Kidney tubule cell (primary cell): ENCODE measurements at regions not wholly inside any gene's neighbourhood (a gene's known extent, or its start where the extent isn't known, plus 50 kb on each side); places are given as distances from the start of the nearest gene placed in this dataset.

Experiments used
- DNase-seq: peaks from one replicate; pipeline ENCODE4 v3.0.0-alpha.2; 2018; ENCODE audit warnings: low spot score

GRCh38 chr15:85847031-85847430 lies 52.3 kb upstream of the KLHL25 start:
- no peak for DNase-seq

- no peak for DNase-seq
Observed at GRCh38 chr15:85849946-85850345, 55.2 kb upstream of the KLHL25 start.

- no peak for DNase-seq
Observed at GRCh38 chr15:85852969-85853368, 58.2 kb upstream of the KLHL25 start.

- DNase-seq = peak; percentile 55
Observed at GRCh38 chr15:85854345-85855097, 59.8 kb upstream of the KLHL25 start.

GRCh38 chr15:85858586-85859375 lies 64.1 kb upstream of the KLHL25 start:
- DNase-seq = peak; percentile 69

- DNase-seq = no peak
Observed at GRCh38 chr15:85859671-85860070, 64.9 kb upstream of the KLHL25 start.

- DNase-seq = no peak
Observed at GRCh38 chr15:85860394-85861161, 65.9 kb upstream of the KLHL25 start.

GRCh38 chr15:85865070-85865684 lies 70.5 kb upstream of the KLHL25 start:
- DNase-seq = peak; percentile 40

GRCh38 chr15:85867250-85867649 lies 72.5 kb upstream of the KLHL25 start:
- DNase-seq = no peak

- DNase-seq = no peak
Observed at GRCh38 chr15:85869124-85869523, 74.4 kb upstream of the KLHL25 start.

GRCh38 chr15:85870216-85871014 lies 75.7 kb upstream of the KLHL25 start:
- no peak for DNase-seq

GRCh38 chr15:85871545-85871944 lies 76.8 kb upstream of the KLHL25 start:
- no peak for DNase-seq

- no peak for DNase-seq
Observed at GRCh38 chr15:85872125-85872524, 77.4 kb upstream of the KLHL25 start.

- DNase-seq = no peak
Observed at GRCh38 chr15:85874236-85874635, 79.5 kb upstream of the KLHL25 start.

- no peak for DNase-seq
Observed at GRCh38 chr15:85875756-85876155, 81.0 kb upstream of the KLHL25 start.

GRCh38 chr15:85878828-85879225 lies 84.1 kb upstream of the KLHL25 start:
- DNase-seq = peak; percentile 32

- peak; percentile 28 for DNase-seq
Observed at GRCh38 chr15:85879334-85880163, 84.8 kb upstream of the KLHL25 start.

- no peak for DNase-seq
Observed at GRCh38 chr15:85880501-85881190, 85.9 kb upstream of the KLHL25 start.

GRCh38 chr15:85886309-85886811 lies 91.6 kb upstream of the KLHL25 start:
- DNase-seq = no peak
